ENCODE measurements at regions not wholly inside any gene's neighbourhood (a gene's known extent, or its start where the extent isn't known, plus 50 kb on each side); places are given as distances from the start of the nearest gene placed in this dataset.
"Not testable (repeated sequence)": the region's sequence is repeated elsewhere in the genome, so short reads cannot be mapped to it uniquely, and the experiment has no call there.

DNA sequence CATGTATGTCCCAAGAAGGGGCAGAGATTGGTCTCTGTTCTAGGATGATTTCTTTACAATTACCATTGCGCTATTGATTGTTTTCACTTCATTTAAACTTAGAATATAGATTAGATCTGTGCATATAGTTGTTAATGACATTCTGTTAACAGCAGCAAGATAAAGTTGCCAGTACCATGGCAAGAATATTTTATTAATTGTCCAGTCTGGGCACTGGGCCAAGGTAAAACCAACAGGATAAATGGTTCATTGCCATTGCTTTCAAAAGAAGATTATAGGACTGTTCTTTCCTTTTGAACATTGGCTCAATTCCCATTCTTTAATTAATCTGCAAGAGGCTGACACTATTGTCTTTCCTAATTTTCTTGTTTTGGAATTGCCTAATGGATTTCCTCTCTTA lies 592.4 kb downstream of the RFPL4B start:
- DNase-seq: peak; percentile 71

DNA sequence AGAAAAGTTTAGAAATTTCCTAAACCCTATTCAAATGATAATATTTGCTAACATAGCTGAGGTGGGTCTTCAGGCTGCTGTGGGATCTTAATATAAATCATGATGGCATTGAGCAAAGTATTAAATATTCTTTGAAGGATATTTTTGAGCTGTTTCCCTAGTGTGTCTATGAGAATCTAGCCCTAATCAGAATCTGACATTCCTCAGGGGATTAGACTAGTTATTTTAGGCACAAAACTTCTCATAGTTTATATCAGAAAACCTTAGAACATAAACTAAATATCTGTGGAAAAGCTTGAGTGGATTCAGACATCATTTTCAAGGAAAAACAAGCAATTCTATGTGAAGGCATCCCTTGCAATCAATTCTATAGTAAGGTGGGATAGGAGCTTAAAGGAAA lies 594.5 kb downstream of the RFPL4B start:
- DNase-seq: no peak

DNA sequence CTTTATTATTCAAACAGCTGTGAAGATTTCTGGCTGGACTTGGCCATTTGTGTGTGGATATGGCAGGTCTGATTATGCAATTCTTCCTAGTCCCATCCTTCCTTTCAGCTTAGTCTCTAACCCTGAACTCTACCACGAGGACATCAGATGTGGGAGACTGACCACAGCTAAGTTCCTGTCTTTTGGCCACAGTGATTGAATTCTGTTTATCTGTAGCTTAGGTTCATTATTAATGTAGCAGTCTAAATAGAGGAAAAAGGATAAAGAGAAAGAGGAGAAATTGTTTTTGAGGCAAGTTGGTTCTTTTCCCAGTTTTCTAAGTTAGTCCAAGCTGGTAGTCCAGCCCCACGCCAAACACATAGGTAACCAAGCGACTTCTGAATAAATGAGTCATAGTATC lies 598.9 kb downstream of the RFPL4B start:
- DNase-seq: no peak

DNA sequence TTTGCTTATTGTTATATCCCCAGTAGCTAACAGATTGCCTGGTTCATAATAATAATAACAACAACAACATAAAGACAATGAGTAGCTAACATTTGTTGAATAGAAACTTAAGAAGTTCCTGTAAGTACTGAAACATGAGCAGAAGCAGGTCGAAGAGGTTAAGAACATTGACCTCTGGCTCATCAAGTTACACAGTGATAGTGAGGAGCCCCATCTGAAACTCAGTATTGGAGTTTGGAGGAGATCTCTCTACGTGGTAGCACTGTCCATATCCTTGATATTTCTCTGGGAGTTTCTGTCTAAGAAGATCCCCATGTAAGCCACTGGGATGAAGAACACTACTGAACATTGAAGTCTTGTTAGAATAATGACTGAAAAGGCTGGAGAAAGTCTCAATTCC lies 600.4 kb downstream of the RFPL4B start:
- no peak for DNase-seq

DNA sequence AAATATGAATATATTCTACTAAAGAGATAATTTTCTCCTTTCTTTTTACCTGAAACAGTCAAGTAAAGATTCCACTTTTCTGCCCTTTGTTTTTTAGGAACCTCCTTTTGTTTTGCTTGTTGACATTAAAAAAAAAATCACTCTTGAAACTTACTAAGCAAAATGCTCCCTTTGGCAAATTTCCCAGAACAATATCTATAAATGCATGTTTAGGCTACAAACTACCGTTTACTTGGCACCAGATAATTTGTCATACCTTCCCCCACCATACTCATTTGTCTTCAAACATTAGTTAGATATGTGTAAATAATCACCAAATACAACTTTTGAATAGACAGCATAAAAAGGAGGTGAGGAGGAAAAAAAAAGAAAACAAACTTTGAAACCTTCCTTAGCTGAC lies 604.7 kb downstream of the RFPL4B start:
- DNase-seq: peak; percentile 48

DNA sequence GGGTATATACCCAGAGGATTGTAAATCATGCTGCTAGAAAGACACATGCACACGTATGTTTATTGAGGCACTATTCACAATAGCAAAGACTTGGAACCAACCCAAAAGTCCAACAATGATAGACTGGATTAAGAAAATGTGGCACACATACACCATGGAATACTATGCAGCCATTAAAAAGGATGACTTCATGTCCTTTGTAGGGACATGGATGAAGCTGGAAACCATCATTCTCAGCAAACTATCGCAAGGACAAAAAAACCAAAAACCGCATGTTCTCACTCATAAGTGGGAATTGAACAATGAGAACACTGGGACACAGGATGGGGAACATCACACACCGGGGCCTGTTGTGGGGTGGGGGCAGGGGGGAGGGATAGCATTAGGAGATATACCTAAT lies 608.6 kb downstream of the RFPL4B start:
- DNase-seq: not testable (repeated sequence)

DNA sequence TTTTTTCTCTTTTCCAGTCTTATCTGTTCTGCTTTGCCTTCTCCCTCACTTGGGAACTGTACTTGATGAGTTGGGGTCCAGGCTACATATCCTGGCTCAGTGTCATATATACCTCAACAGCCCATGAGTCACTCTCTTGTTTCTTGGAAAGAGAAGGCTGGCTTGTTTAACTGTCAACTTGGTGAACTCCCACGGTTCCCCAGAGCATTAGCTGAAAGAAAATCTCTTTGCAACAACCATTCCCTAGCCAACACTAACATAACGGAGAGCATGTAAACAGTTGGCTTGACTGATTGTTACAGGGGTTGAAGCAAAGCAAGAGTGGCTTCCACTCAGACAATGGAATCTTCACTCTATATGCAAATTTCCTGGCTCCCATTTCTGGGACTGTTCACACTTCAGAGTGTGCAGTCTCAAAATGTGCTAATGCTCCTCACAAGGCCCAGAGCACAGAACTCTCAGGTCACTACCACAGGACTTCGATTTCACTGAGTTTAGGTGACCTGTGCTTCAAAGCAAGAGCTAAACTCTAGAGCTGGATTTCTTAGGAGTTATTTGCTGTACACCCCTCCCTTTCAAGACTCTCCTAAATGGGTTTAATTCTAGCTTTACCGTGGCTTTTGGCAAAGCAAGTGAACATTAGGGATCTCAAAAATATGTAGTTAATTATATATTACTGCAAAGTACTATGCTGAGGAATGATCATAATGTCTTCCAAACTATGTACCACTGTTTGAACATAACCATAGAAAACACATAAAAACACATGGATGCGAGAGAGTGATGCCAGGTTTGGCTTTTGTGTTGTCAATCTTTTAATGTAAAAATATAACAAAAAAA lies 609.8 kb downstream of the RFPL4B start:
- DNase-seq: no peak

DNA sequence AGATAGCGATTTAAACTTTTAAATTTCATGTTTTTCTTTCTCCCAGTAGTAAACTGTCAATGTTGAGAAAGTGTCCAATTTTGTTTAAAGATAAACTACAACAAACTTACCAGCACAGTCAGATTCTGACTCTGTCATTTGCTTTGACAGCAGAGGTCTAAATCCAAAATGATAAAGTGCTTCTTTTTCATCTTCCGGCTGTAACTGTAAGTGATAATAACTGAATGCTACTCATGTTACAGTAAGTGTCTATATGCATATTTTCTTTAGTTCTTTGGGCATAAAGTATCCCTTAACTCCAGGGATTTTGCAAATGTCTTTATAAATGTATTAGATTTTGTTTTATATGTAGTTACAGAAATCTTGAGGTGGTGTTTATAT lies 610.4 kb downstream of the RFPL4B start:
- no peak for DNase-seq

DNA sequence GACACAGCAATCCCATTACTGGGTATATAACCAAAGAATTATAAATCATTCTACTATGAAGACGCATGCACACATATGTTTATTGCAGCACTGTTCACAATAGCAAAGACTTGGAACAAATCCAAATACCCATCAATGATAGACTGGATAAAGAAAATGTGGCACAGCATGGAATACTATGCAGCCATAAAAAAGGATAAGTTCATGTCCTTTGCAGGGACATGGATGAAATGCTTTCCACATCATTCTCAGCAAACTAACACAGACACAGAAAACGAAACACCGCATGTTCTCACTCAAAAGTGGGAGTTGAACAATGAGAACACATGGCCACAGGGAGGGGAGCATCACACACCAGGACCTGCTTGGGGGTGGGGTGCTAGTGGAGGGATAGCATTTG lies 613.0 kb downstream of the RFPL4B start:
- not testable (repeated sequence) for DNase-seq

DNA sequence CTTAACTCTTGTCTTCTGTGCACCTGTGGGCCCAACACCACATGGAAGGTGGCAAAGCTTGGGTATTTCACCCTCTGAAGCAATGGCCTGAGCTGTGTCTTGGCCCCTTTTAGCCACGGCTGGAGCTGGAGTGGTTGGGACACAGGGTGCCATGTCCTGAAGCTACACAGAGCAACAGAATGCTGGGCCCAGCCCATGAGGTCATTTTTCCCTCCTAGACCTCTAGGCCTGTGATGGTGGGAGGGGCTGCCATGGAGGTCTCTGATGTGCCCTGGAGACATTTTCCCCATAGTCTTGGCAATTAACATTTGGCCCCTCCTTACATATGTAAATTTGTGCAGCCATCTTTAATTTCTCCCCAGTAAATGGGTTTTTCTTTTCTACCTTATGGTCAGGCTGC lies 620.8 kb downstream of the RFPL4B start:
- DNase-seq: no peak

DNA sequence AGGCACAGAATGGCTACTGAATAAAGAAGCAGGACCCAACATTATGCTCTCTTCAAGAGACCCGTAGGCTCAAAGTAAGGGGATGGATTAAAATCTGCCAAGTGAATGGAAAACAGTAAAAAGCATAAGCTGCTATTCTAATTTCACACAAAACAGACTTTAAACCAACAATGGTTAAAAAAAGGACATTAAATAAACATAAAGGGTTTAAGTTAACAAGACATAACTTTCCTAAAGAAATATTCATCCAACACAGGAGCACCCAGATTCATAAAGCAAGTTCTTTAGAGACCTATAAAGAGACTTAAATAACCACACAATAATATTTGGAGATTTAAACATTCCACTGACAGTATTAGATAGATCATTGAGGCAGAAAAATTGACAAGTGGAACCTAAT lies 624.5 kb downstream of the RFPL4B start:
- no peak for DNase-seq

DNA sequence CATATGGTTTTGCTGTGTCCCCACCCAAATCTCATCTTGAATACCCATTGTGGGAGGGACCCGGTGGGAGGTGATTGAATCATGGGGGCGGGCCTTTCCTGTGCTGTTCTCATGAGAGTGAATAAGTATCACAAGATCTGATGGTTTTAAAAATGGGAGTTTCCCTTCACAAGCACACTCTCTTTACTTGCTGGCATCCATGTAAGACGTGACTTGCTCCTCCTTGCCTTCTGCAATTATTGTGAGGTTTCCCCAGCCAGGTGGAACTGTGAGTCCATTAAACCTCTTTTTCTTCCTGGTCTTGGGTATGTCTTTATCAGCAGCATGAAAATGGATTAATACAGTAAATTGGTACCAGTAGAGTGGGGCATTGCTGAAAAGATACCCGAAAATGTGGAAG lies 627.8 kb downstream of the RFPL4B start:
- DNase-seq: not testable (repeated sequence)

DNA sequence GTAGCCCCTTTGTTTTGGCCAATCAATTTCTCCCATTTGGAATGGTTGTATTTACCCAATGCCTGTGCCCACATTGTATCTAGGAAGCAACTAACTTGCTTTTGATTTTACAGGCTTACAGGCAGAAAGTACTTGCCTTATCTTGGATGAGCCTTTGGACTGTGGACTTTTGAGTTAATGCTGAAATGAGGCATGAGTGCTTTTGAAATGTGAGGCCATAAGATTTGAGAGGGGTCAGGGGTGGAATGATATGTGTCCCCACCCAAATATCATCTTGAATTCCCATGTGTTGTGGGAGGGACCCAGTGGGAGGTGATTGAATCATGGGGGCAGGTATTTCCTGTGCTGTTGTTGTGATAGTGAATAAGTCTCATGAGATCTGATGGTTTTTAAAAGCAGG lies 629.4 kb downstream of the RFPL4B start:
- not testable (repeated sequence) for DNase-seq

DNA sequence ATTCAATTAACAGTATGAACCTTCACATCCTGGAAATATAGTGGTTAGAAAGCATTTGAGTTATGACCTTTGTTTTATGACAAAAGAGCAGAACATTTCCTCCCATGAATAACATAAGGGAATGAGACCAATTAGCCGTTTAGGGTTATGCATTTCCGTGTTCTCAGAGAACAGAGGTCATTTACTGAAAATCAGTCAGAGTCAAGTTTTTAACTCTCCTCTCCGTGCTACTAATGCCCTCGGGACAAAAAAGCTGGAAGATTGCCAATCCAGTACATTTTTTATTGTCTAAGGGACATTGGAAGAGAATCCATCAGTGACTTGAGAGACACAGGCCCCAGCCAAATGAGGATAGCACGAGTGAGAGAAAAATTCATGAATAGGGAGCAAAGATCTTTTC lies 632.7 kb downstream of the RFPL4B start:
- DNase-seq: no peak

DNA sequence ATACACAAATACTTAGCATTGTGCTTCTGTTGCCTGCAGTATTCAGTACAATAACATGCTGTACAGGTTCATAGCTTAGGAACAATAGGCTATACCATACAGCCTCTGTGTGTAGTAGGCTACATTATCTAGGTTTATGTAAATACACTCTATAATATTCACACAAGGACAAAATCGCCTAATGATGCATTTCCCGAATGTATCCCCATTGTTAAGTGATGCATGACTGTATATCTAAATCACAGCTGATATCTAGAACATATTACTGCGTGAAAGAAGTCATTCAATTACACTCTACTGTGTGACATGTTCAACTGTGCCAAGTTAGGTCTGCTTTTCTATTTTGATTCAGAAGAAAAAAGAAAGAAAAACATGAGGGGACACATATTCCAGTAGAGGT lies 633.5 kb downstream of the RFPL4B start:
- DNase-seq: no peak

DNA sequence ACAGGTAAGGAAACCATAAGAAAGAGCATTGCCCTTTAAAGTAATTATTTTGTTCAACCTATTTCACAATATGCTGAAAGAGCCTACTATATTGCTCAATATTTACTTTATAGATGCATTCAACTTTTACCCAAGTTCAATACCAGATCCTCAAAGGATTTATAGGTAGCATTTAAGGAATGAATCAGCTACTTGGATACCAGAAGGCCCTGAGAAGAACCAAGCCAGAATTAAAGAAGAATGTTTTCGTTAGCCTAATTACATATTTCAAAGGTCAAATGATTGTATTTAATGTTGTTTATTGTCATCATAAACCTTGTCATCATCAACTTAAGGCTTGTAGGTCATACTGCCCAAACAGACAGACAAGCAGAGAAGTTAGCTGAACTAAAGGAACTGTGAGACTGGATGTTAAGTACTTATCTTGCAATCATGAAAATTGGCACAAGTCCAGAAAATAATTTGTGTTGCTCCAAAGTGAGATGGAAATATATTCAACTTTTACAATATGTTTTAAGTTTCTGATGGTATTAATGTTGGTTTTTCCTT lies 636.7 kb downstream of the RFPL4B start:
- no peak for DNase-seq

DNA sequence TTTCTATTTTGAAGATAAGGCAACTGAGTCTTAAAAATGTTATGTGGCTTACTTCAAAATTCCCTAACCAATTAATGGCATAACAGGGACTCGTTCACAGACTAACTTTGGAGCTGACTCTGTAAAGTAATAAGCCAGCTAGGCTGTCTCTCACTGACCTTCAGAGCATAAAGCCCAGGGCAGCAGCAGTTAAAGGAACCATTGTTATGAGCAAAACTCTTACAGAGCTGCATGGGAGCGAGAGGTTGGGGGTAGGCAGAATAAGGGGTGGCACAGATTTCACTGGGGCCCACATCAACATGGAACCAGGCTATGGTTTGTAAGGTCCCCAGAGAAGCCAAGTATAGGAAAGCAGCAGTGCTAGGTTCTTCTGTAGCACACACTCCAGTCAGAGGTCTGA lies 637.8 kb downstream of the RFPL4B start:
- DNase-seq: no peak

DNA sequence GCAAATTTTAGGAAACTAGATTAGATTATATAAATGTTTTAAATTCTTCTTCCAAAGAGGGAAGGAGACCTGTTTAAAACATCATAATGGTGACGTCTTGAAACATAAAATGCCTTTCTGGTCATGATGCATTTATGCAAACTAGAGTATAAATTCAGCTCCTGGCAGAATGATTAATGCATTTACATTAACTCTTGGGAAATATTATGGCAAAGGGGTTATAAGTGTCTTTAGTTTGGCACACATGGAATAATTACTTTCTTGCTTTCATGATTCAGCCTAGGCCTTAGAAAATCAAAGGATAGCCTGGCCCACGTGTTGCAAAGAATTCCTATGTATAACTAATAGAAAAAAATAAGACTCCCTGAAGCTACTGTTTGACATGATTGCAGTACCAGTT lies 639.2 kb downstream of the RFPL4B start:
- DNase-seq: no peak

DNA sequence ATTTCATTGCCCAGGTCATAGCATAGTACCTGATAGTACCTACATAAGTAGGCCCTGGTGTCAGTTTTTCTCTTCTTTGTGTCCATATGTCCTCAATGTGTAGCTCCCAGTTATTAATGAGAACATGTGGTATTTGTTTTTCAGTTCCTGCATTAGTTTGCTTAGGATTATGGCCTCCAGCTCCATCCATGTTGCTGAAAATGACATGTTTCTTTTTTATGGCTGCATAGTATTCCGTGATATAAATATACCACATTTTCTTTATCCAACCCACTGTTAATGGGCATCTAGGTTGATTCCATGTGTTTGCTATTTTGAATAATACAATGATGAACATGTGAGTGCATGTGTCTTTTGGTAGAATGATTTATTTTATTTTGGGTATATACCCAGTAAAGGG lies 641.6 kb downstream of the RFPL4B start:
- no peak for DNase-seq

DNA sequence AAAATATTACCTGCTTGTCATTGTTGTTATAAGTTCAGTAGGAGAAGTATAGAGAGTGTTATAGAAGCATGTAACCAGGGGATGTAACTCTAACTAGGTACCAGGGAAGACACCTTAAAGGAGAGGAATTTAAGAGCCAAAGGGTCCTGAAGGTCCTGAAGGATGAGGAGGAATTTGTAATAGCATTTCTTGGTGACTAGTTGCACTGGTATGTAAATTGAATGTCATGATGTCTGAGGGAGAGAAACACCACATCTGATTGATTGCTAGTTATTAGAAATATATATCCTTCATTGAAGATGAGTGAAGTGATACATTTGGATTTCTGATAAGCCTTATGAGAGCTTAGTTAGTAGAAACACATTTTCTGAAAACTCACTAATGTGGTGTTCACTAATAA lies 643.8 kb downstream of the RFPL4B start:
- DNase-seq: no peak

DNA sequence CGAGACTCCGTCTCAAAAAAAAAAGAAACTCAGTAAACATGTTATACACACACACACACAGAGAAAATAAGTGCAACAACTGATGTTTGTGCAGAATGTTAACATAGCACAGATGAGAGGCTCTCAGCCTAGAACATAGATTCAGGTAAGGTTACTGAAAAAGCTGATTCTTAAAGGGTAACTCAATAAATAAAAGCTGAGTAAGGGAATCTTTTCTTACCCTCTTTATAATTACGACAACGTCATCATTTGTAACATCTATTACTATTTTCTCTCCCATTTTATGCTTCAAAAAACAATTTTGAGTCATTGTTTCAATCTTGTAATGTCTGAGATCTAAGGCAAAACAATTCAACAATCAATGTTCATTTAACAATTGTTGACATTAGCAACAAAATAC lies 644.8 kb downstream of the RFPL4B start:
- DNase-seq: no peak

DNA sequence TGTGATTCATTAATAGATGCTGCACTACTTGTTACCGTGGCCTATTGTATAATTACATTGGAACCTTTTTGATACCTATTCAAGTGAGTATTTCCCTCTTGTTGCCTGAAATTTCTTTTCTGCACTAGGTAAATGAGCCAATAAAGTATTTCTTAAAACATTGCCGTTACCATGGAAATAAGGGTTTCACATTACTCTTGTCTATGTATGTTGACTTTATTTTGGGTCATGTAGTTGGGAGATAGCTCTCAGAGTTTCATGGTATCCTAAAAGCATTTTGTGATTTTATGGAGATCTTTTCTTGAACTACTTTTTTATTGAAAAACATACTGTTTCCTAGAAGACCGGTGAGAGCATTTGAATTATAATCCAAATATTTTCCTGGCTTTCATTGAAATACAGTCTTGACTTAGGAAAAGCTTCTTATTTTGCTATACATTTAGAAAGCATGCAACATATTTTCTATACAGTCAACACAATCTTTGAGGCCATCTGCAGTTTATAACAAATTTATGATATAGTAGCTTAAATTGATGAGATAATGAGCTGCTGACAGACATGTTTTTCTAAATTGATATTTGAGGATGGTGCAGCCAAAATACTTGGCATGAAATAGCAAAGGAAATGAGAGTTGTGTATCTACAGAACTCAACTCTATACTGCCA lies 650.4 kb downstream of the RFPL4B start:
- DNase-seq: no peak

DNA sequence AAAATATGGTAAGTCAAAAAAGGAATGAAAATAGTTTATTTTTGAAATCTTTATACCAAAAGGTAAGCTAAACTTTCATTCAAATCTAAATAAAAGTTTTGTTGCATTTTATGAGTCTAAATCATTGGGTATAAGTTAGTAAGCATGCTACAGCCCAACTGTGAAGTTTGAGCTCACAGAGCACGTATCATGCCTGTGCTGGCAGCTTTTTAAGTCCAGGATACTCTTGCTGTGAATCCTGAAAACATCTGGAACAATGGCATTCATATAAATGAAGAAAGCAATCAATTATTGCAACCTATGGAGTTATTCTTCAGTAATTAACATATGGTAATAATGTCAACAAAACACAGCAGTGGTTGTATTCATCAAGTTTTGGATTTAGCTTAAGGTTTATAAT lies 656.9 kb downstream of the RFPL4B start:
- DNase-seq: no peak

DNA sequence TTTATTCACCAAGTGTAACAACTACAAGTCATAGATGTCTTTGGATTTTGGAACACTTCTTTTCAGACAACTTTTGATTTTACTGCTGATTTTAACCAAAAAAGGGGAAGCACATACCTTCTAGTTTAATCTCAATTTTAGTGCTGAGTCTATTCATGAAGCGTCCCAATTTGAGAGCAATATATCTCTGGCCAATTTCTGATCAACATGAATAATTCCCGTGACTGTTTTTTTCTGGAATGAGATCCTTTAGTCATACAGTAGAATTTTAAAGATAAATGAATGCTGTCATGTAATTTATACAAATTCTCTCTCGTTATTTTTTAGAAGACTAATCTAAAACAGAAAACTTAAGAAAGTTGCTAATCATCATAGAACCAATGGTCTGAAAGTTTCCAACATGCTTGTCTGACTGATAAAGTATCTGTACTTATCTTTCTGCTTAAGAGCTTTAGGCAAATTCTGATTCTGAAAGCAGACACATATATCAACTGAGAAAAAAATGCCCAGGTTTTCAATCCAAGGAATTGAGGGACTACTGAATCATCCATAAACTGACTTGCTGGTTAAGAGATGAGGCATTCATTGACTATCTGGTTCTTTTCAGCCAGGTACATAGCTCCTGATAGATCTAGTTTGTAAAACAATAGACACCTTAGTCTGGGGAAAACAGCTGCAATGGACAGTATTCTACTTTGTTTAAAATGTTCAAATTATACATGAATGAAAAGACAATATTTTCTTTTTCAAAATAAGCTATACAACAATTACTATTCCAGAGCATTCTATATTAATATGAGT lies 657.5 kb downstream of the RFPL4B start:
- DNase-seq: no peak
